ENCODE measurements at regions not wholly inside any gene's neighbourhood (a gene's known extent, or its start where the extent isn't known, plus 50 kb on each side); places are given as distances from the start of the nearest gene placed in this dataset.
"Not testable (repeated sequence)": the region's sequence is repeated elsewhere in the genome, so short reads cannot be mapped to it uniquely, and the experiment has no call there.

DNA sequence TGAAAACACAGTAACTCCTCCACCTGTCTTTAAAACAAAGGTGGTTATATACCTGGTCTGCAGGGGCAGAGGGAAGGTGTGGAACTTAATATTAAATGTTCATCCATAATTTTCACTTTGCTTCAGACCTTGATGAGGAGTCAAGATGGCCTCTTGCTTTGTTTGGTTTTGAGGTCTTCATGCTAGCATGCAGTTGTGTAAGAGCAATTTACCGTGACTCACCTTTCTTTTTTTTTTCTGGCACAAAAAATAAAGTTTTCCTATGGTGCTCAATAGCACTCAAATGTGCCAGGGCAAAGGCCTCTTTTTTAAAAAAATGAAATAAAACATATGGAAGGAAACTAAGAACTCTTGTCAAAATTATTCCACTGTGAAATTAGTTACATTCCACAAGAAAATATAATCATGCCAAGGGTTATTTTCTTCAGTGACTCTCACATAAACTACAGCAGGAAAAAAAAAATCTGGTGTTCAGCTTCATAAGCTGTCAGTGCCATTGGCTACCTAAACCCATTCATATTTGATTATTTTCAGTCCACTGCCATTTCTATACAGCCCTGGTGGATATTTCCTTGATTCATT is 128.2 kb downstream of the SLC7A11 start:
- TF ChIP-seq, protein P1, sequence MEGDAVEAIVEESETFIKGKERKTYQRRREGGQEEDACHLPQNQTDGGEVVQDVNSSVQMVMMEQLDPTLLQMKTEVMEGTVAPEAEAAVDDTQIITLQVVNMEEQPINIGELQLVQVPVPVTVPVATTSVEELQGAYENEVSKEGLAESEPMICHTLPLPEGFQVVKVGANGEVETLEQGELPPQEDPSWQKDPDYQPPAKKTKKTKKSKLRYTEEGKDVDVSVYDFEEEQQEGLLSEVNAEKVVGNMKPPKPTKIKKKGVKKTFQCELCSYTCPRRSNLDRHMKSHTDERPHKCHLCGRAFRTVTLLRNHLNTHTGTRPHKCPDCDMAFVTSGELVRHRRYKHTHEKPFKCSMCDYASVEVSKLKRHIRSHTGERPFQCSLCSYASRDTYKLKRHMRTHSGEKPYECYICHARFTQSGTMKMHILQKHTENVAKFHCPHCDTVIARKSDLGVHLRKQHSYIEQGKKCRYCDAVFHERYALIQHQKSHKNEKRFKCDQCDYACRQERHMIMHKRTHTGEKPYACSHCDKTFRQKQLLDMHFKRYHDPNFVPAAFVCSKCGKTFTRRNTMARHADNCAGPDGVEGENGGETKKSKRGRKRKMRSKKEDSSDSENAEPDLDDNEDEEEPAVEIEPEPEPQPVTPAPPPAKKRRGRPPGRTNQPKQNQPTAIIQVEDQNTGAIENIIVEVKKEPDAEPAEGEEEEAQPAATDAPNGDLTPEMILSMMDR (IDR thresholded peaks at IDR 0.05), result no peak
- Histone ChIP-seq H3K27ac (no peak overlapping the region), H3K27me3 (no peaks in the 10 kb centered on the region), H3K4me3 (no peak overlapping the region), H3K9me3 (no peaks in the 10 kb centered on the region), H3K36me3 (no peaks in the 10 kb centered on the region), H3K4me1 (no peaks in the 10 kb centered on the region)
- DNase-seq (ENCODE audit: low spot score in 2 of 2), result no peak
- intact Hi-C loops (cut with DNase I), result no loop called here

DNA sequence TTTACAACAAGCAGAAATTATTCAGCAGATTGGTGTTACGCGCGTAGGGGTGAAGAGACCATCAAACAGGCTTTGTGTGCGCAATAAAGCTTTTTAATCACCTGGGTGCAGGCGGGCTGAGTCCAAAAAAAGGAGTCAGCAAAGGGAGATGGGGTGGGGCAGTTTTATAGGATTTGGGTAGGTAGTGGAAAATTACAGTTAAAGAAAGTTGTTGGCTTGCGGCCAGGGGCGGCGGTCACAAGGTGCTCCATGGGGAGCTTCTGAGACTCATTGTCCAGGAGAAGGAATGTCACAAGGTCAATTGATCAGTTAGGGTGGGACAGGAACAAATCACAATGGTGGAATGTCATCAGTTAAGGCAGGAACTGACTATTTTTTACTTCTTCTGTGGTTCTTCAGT is 129.3 kb downstream of the SLC7A11 start:
- intact Hi-C loops (cut with DNase I); DNase-seq (ENCODE audit: low spot score in 2 of 2); H3K36me3 ChIP-seq; H3K9me3 ChIP-seq; H3K27ac ChIP-seq; H3K4me3 ChIP-seq; H3K4me1 ChIP-seq; H3K27me3 ChIP-seq: not testable (repeated sequence)

DNA sequence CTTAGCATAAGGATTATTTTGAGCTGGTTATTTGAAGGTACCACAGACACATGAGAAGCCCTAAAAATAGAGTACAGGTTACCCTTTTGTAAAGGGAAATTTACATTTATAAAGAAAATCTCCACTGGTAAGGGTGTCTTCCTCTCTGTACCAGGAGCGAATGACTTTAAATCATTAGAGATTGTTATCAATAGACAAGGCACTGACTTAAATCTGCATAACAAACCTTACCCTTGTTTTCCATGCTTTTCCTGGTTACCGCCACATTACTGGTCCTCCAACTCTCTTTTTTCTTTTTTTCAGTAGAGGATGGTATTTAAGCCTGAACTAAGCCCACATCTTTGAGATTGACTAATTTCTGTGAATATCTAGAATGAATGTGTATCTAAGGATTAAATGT is 129.8 kb downstream of the SLC7A11 start:
- Histone ChIP-seq H3K4me1 (no peaks in the 10 kb centered on the region), H3K4me3 (no peak overlapping the region), H3K9me3 (no peaks in the 10 kb centered on the region), H3K36me3 (no peaks in the 10 kb centered on the region), H3K27me3 (no peaks in the 10 kb centered on the region), H3K27ac (no peak overlapping the region)
- intact Hi-C loops (cut with DNase I), result no loop called here
- no peak for DNase-seq (ENCODE audit: low spot score in 2 of 2)
- TF ChIP-seq, protein P1 (IDR thresholded peaks at IDR 0.05), result no peak

DNA sequence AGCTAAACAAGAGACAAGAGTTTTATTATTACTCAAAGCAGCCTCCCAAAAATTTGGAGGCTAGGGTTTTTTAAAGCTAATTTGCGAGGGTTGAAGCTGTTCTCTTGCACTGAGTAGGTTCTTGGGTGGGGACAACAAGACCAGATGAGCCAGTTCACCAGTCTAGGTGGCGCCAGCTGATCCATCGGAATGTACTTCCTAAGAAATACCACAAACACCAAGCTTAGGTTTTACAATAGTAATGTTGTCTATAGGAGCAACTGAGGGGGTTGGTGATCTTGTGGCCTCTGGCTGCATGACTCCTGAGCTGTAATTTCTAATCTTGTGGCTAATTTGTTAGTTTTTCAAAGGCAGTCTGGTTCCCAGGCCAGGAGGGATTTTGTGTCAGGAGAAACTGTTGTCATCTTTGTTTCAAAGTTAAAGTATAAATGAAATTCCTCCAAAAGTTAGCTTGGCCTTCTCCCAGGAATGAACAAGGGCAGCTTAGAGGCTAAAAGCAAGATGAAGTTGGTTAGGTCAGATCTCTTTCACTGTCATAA is 130.6 kb downstream of the SLC7A11 start:
- no peak for DNase-seq (ENCODE audit: low spot score in 2 of 2)
- intact Hi-C loops (cut with DNase I), result no loop called here
- no peaks in the 10 kb centered on the region for H3K27me3 ChIP-seq
- no peak overlapping the region for H3K4me3 ChIP-seq
- TF ChIP-seq, protein P1 (IDR thresholded peaks at IDR 0.05), result no peak
- no peaks in the 10 kb centered on the region for H3K9me3 ChIP-seq
- H3K27ac ChIP-seq, result no peak overlapping the region
- no peaks in the 10 kb centered on the region for H3K36me3 ChIP-seq
- no peaks in the 10 kb centered on the region for H3K4me1 ChIP-seq

DNA sequence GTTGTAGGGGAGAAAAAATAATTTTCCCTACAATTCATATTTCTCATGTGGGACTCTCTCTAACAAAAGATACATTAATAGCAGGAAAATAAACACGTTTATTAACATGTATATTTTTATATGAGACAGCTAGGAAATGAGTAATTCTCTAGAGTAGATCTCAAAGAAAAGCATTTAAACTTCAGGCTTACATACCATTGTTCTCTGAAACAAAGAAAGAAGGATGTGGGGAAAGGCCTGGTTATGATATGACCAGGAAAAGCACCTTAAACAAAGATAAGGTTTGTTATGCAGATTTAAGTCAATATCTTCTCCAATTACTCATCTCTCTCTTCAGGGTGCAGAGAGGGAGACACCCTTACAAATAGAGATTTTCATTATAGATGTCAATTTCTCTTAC is 131.3 kb downstream of the SLC7A11 start:
- H3K27me3 ChIP-seq, result no peaks in the 10 kb centered on the region
- TF ChIP-seq, protein P1 (IDR thresholded peaks at IDR 0.05), result no peak
- intact Hi-C loops (cut with DNase I), result no loop called here
- H3K9me3 ChIP-seq, result no peaks in the 10 kb centered on the region
- H3K36me3 ChIP-seq, result no peaks in the 10 kb centered on the region
- DNase-seq (ENCODE audit: low spot score in 2 of 2), result no peak
- H3K27ac ChIP-seq, result no peak overlapping the region
- H3K4me3 ChIP-seq, result no peak overlapping the region
- no peaks in the 10 kb centered on the region for H3K4me1 ChIP-seq

DNA sequence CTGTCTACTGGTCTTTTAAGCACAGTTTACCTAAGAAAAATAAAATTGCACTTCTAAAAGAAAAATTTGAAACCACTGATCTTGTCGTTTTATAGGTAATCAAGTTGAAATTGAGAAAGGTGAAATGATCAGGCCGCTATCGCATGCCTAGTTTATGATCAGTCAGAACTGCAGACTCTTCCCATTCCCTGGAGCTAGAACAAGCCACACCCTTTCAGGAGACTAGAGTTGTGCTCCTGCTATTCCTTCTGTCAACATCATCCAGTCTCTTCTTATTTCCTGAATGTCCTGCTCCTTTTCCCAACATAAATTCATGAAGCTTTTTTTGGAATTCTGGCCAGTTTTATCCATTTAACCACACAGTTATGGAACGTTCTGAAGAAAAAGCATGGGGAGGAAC is 135.1 kb downstream of the SLC7A11 start:
- H3K27me3 ChIP-seq, result no peaks in the 10 kb centered on the region
- H3K36me3 ChIP-seq, result no peaks in the 10 kb centered on the region
- TF ChIP-seq, protein P1 (IDR thresholded peaks at IDR 0.05), result no peak
- no peaks in the 10 kb centered on the region for H3K4me1 ChIP-seq
- no peak for DNase-seq (ENCODE audit: low spot score in 2 of 2)
- no peak overlapping the region for H3K27ac ChIP-seq
- intact Hi-C loops (cut with DNase I), result no loop called here
- no peak overlapping the region for H3K4me3 ChIP-seq
- H3K9me3 ChIP-seq, result no peaks in the 10 kb centered on the region

Measured in ascending aorta (tissue), 2 donors.